H1 (cell line): ENCODE measurements at regions not wholly inside any gene's neighbourhood (a gene's known extent, or its start where the extent isn't known, plus 50 kb on each side); places are given as distances from the start of the nearest gene placed in this dataset.

Experiments used
- CTCF ChIA-PET: fragments of 300-600 bp; sonication (Branson Sonifier 250); formaldehyde crosslinking; loops from one replicate; lab custom pipeline; 2021; ENCODE audit not compliant: partially characterized antibody; lab: Charles Lee
- POLR2A ChIA-PET: fragments of 300-600 bp; sonication (Branson Sonifier 250); formaldehyde crosslinking; loops from one replicate; lab custom pipeline; 2021; ENCODE audit warnings: inconsistent platforms; ENCODE audit not compliant: partially characterized antibody; lab: Charles Lee
- DNase-seq, 2 experiments: peaks; one replicate each; pipeline versions ENCODE4 v3.0.0 to v3.0.0-alpha.2; 2010 to 2022; ENCODE audit warnings: low spot score in 2 of 2, low read depth in 1 of 2, mixed read lengths in 1 of 2
- FAIRE-seq: peaks from 2 replicates; lab custom pipeline; 2011; peaks lifted over from hg19 to GRCh38; lab: Jason Lieb, UNC
- H2AFZ ChIP-seq: 2 replicates; pipeline ENCODE4 v1.8.1; 2012; ENCODE audit warnings: low read length, inconsistent platforms
- H2AK5ac ChIP-seq: 2 replicates; pipeline ENCODE4 v1.6.1; 2013; ENCODE audit warnings: low read depth, low read length
- H2BK120ac ChIP-seq: replicated peaks from 2 replicates; pipeline ENCODE3; 2013; ENCODE audit warnings: low read depth, low read length, inconsistent platforms
- H2BK12ac ChIP-seq: 2 replicates; pipeline ENCODE4 v1.6.1; 2013; ENCODE audit warnings: low read depth, low read length
- H2BK15ac ChIP-seq: 2 replicates; pipeline ENCODE4 v1.6.1; 2013; ENCODE audit warnings: low read length
- H2BK20ac ChIP-seq: 2 replicates; pipeline ENCODE4 v1.6.1; 2013; ENCODE audit warnings: low read length
- H2BK5ac ChIP-seq: 2 replicates; pipeline ENCODE4 v1.6.1; 2013; ENCODE audit warnings: low read depth, low read length
- H3K14ac ChIP-seq: 2 replicates; pipeline ENCODE4 v1.6.1; 2013; ENCODE audit warnings: inconsistent platforms; ENCODE audit not compliant: insufficient read length
- H3K18ac ChIP-seq: 2 replicates; pipeline ENCODE4 v1.6.1; 2013; ENCODE audit warnings: low read length; ENCODE audit errors: extremely low read depth
- H3K23ac ChIP-seq: 2 replicates; pipeline ENCODE4 v1.6.1; 2013; ENCODE audit warnings: inconsistent platforms; ENCODE audit not compliant: insufficient read length
- H3K23me2 ChIP-seq: 2 replicates; pipeline ENCODE4 v1.6.1; 2013; ENCODE audit warnings: low read depth, low read length
- H3K27ac ChIP-seq: 2 replicates; pipeline ENCODE4 v1.6.1; 2011; ENCODE audit warnings: low read depth, low read length, inconsistent platforms
- H3K27me3 ChIP-seq, 4 experiments: replicated peaks in 1 of 4; 1 replicate in 1 of 4; 2 replicates in 3 of 4; pipeline versions ENCODE4 v1.6.1 to v1.8.1; 2011 to 2013; ENCODE audit warnings: low read length in 3 of 4, mild to moderate bottlenecking in 3 of 4, inconsistent platforms in 2 of 4, mixed read lengths in 2 of 4, moderate library complexity in 1 of 4; ENCODE audit not compliant: control insufficient read depth in 3 of 4, insufficient read depth in 3 of 4; ENCODE audit errors: extremely low read depth in 1 of 4
- H3K36me3 ChIP-seq, 4 experiments: 2 replicates each; pipeline versions ENCODE4 v1.6.1 to v1.8.1; 2011 to 2013; ENCODE audit warnings: mild to moderate bottlenecking in 4 of 4, low read length in 3 of 4, moderate library complexity in 2 of 4, control low read depth in 1 of 4, inconsistent platforms in 1 of 4; ENCODE audit not compliant: insufficient read depth in 4 of 4, control insufficient read depth in 2 of 4
- H3K4ac ChIP-seq: replicated peaks from 2 replicates; pipeline ENCODE3; 2013; ENCODE audit warnings: low read length, low read depth, mixed read lengths, inconsistent platforms; ENCODE audit not compliant: insufficient read length
- H3K4me1 ChIP-seq, 4 experiments: replicated peaks in 1 of 4; 1 replicate in 1 of 4; 2 replicates in 3 of 4; pipeline versions ENCODE4 v1.6.1 to v1.8.1; 2011 to 2013; ENCODE audit warnings: low read length in 3 of 4, inconsistent platforms in 2 of 4, mixed read lengths in 1 of 4; ENCODE audit not compliant: insufficient read depth in 4 of 4, control insufficient read depth in 3 of 4
- H3K4me2 ChIP-seq, 2 experiments: 2 replicates each; pipeline versions ENCODE4 v1.6.1 to v1.8.1; 2011 to 2013; ENCODE audit warnings: low read depth in 2 of 2, low read length in 2 of 2, control low read depth in 1 of 2, inconsistent platforms in 1 of 2, mild to moderate bottlenecking in 1 of 2; ENCODE audit not compliant: insufficient read depth in 1 of 2
- H3K4me3 ChIP-seq, 4 experiments: fragments of 200-600, 300-600 bp in 1 of 4; sonication (generic), shearing (Covaris generic), sonication (Bioruptor Twin) in 1 of 4; 2 replicates each; pipeline versions ENCODE4 v1.5.1 to v1.8.1; 2011 to 2016; ENCODE audit warnings: low read length in 4 of 4, low read depth in 3 of 4, control low read depth in 2 of 4, inconsistent platforms in 2 of 4, mild to moderate bottlenecking in 2 of 4, mixed read lengths in 1 of 4, moderate library complexity in 1 of 4; ENCODE audit not compliant: insufficient read depth in 2 of 4; ENCODE audit errors: extremely low read depth in 1 of 4
- H3K56ac ChIP-seq: replicated peaks from 2 replicates; pipeline ENCODE3; 2013; ENCODE audit warnings: low read depth, mild to moderate bottlenecking, mixed read lengths, low read length, inconsistent platforms; ENCODE audit not compliant: insufficient read length
- H3K79me1 ChIP-seq: 2 replicates; pipeline ENCODE4 v1.6.1; 2013; ENCODE audit warnings: low read depth, low read length, control low read depth
- H3K79me2 ChIP-seq, 2 experiments: 2 replicates each; pipeline versions ENCODE4 v1.6.1 to v1.8.1; 2012 to 2013; ENCODE audit warnings: low read length in 2 of 2, mild to moderate bottlenecking in 2 of 2, inconsistent platforms in 1 of 2; ENCODE audit not compliant: insufficient read depth in 2 of 2, control insufficient read depth in 1 of 2
- H3K9ac ChIP-seq, 4 experiments: replicated peaks in 1 of 4; 1 replicate in 1 of 4; 2 replicates in 3 of 4; pipeline versions ENCODE4 v1.6.1 to v1.8.1; 2011 to 2013; ENCODE audit warnings: low read depth in 3 of 4, low read length in 3 of 4, control low read depth in 2 of 4, mild to moderate bottlenecking in 2 of 4, moderate library complexity in 2 of 4, inconsistent platforms in 1 of 4; ENCODE audit errors: extremely low read depth in 1 of 4
- H3K9me3 ChIP-seq, 2 experiments: 2 replicates each; pipeline versions ENCODE4 v1.6.1 to v1.8.1; 2012 to 2013; ENCODE audit warnings: mild to moderate bottlenecking in 2 of 2, moderate library complexity in 2 of 2, control low read depth in 1 of 2, inconsistent platforms in 1 of 2, low read depth in 1 of 2, low read length in 1 of 2, mixed read lengths in 1 of 2; ENCODE audit not compliant: insufficient read depth in 2 of 2
- H4K20me1 ChIP-seq, 2 experiments: replicated peaks in 1 of 2; 2 replicates each; pipeline versions ENCODE3 to v1.8.1; 2011 to 2013; ENCODE audit warnings: inconsistent platforms in 2 of 2, low read length in 2 of 2, mild to moderate bottlenecking in 1 of 2; ENCODE audit not compliant: insufficient read depth in 2 of 2, control insufficient read depth in 1 of 2
- H4K5ac ChIP-seq: 2 replicates; pipeline ENCODE4 v1.6.1; 2013; ENCODE audit warnings: low read length, low read depth, mixed read lengths, inconsistent platforms; ENCODE audit not compliant: insufficient read length
- H4K8ac ChIP-seq: 2 replicates; pipeline ENCODE4 v1.8.0; 2013; ENCODE audit warnings: mild to moderate bottlenecking, moderate library complexity, low read length, inconsistent platforms; ENCODE audit not compliant: insufficient read depth; ENCODE audit errors: extremely low read depth
- H4K91ac ChIP-seq: replicated peaks from 2 replicates; pipeline ENCODE3; 2013; ENCODE audit warnings: low read length, mixed read lengths, inconsistent platforms; ENCODE audit not compliant: insufficient read length
- CBX5 ChIP-seq: fragments of 300-800, 300-1000 bp; sonication (generic); IDR thresholded peaks from 2 replicates; pipeline ENCODE4 v1.7.1; 2016; ENCODE audit warnings: antibody characterized with exemption, low read length, low read depth
- CEBPB ChIP-seq: IDR thresholded peaks from 2 replicates; pipeline ENCODE4 v1.6.1; 2012; ENCODE audit warnings: low read depth, low read length
- GABPA ChIP-seq: IDR thresholded peaks from 2 replicates; pipeline ENCODE4 v1.6.1; 2011; ENCODE audit warnings: mild to moderate bottlenecking, low read length, moderate library complexity, borderline replicate concordance; ENCODE audit not compliant: insufficient read depth
- GTF2F1 ChIP-seq: IDR thresholded peaks from 2 replicates; pipeline ENCODE4 v1.6.1; 2012; ENCODE audit warnings: low read depth, low read length, improper control_type of control experiment, borderline replicate concordance
- NRF1 ChIP-seq: IDR thresholded peaks from 2 replicates; pipeline ENCODE4 v1.6.1; 2011; ENCODE audit warnings: mild to moderate bottlenecking, low read depth, low read length, improper control_type of control experiment
- POU5F1 ChIP-seq: IDR thresholded peaks from 2 replicates; pipeline ENCODE4 v1.6.1; 2011; ENCODE audit warnings: low read depth, mild to moderate bottlenecking, low read length, moderate library complexity
- RAD21 ChIP-seq, 2 experiments: IDR thresholded peaks in 1 of 2; conservative IDR thresholded peaks in 1 of 2; 2 replicates each; pipeline ENCODE4 v1.6.1; 2011; ENCODE audit warnings: low read depth in 2 of 2, low read length in 2 of 2, improper control_type of control experiment in 1 of 2, inconsistent platforms in 1 of 2, mild to moderate bottlenecking in 1 of 2, moderate library complexity in 1 of 2
- SAP30 ChIP-seq: fragments of 300-600 bp; sonication (generic); IDR thresholded peaks from 2 replicates; pipeline ENCODE4 v1.7.1; 2012; ENCODE audit warnings: low read length, moderate library complexity, mild to moderate bottlenecking, inconsistent platforms; ENCODE audit not compliant: insufficient read depth, insufficient replicate concordance
- SP2 ChIP-seq: IDR thresholded peaks from 2 replicates; pipeline ENCODE4 v1.6.1; 2012; ENCODE audit warnings: mild to moderate bottlenecking, low read length, inconsistent platforms
- SP4 ChIP-seq: IDR thresholded peaks from 2 replicates; pipeline ENCODE4 v1.6.1; 2012; ENCODE audit warnings: low read length, inconsistent platforms
- TAF7 ChIP-seq: optimal IDR thresholded peaks from 2 replicates; pipeline ENCODE3; 2011; ENCODE audit warnings: low read depth, mild to moderate bottlenecking, inconsistent platforms, low read length, moderate library complexity, borderline replicate concordance
- WGBS, 2 experiments: shearing (Covaris generic) in 1 of 2; methylation state at CpG; one replicate each; pipeline versions ENCODE4 v1.1.6 to v1.1.7; 2013 to 2015; ENCODE audit warnings: low lambda C conversion rate in 2 of 2, mixed read lengths in 2 of 2, inconsistent platforms in 1 of 2, low coverage in 1 of 2, missing lambda C conversion rate in 1 of 2; ENCODE audit not compliant: insufficient replicate concordance in 2 of 2, insufficient coverage in 1 of 2, insufficient read length in 1 of 2; ENCODE audit errors: extremely low coverage in 1 of 2, missing lambda C conversion rate in 1 of 2; 5-methylcytosine and 5-hydroxymethylcytosine counted together
- TF ChIP-seq, protein P1 (sequence below): IDR thresholded peaks from 2 replicates; pipeline ENCODE4 v1.6.1; 2011; ENCODE audit warnings: low read length, improper control_type of control experiment

DNA sequence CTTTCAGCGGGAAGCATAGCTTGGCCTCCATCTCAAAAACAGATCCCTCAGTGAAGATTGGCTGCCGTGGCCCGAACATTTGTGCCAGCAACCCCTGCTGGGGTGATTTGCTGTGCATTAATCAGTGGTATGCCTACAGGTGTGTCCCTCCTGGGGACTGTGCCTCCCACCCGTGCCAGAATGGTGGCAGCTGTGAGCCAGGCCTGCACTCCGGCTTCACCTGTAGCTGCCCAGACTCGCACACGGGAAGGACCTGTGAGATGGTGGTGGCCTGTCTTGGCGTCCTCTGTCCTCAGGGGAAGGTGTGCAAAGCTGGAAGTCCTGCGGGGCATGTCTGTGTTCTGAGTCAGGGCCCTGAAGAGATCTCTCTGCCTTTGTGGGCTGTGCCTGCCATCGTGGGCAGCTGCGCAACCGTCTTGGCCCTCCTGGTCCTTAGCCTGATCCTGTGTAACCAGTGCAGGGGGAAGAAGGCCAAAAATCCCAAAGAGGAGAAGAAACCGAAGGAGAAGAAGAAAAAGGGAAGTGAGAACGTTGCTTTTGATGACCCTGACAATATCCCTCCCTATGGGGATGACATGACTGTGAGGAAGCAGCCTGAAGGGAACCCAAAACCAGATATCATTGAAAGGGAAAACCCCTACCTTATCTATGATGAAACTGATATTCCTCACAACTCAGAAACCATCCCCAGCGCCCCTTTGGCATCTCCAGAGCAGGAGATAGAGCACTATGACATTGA, 175.4 kb downstream of the FAT4 start:
- H3K4me3 ChIP-seq, result no peak overlapping the region
- WGBS, 2 experiments, result 91% methylated on average over 14 of the region's 15 CpGs; no CpG with 5 or more reads in 1 of the 2 experiments
- no peaks in the 10 kb centered on the region for H3K23me2 ChIP-seq
- no peak overlapping the region for H4K91ac ChIP-seq
- no peak overlapping the region for H3K27ac ChIP-seq
- H2AK5ac ChIP-seq, result no peak overlapping the region
- no peaks in the 10 kb centered on the region for H3K36me3 ChIP-seq
- H4K5ac ChIP-seq, result no peak overlapping the region
- H2BK5ac ChIP-seq, result no peak overlapping the region
- H3K9me3 ChIP-seq, result no peaks in the 10 kb centered on the region
- FAIRE-seq (no peak), DNase-seq (no peak)
- H2BK20ac ChIP-seq, result no peak overlapping the region
- H3K18ac ChIP-seq, result no peak overlapping the region
- no peaks in the 10 kb centered on the region for H3K79me1 ChIP-seq
- POLR2A ChIA-PET, result no interaction called here
- no peak overlapping the region for H3K4me2 ChIP-seq
- H3K27me3 ChIP-seq, result no peaks in the 10 kb centered on the region
- H2AFZ ChIP-seq, result no peak overlapping the region
- H3K9ac ChIP-seq, result no peak overlapping the region
- H2BK120ac ChIP-seq, result no peak overlapping the region
- H3K23ac ChIP-seq, result no peak overlapping the region
- H2BK12ac ChIP-seq, result no peak overlapping the region
- no peak overlapping the region for H3K14ac ChIP-seq
- no peaks in the 10 kb centered on the region for H3K79me2 ChIP-seq
- H4K20me1 ChIP-seq, result no peaks in the 10 kb centered on the region
- no peak overlapping the region for H3K4ac ChIP-seq
- CTCF ChIA-PET, result interaction anchor here (0.5 to 1.0 kb wide), 2 partner anchors 8 to 100 kb away, joined by 3 to 4 read pairs; no protein-coding TSS in a partner anchor
- H3K56ac ChIP-seq, result no peak overlapping the region
- no peak overlapping the region for H2BK15ac ChIP-seq
- no peak overlapping the region for H4K8ac ChIP-seq
- no peaks in the 10 kb centered on the region for H3K4me1 ChIP-seq
- TF ChIP-seq, protein P1, sequence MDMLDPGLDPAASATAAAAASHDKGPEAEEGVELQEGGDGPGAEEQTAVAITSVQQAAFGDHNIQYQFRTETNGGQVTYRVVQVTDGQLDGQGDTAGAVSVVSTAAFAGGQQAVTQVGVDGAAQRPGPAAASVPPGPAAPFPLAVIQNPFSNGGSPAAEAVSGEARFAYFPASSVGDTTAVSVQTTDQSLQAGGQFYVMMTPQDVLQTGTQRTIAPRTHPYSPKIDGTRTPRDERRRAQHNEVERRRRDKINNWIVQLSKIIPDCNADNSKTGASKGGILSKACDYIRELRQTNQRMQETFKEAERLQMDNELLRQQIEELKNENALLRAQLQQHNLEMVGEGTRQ, result no peak
- TF ChIP-seq CBX5, result no peak
- TF ChIP-seq GABPA, result no peak
- no peak for TF ChIP-seq CEBPB
- no peak for TF ChIP-seq SP4
- no peak for TF ChIP-seq GTF2F1
- TF ChIP-seq SP2, result no peak
- TF ChIP-seq SAP30, result no peak
- no peak for TF ChIP-seq RAD21 (IDR thresholded peaks at IDR 0.05 in 1 of 2, conservative IDR thresholded peaks at IDR 0.05 in 1 of 2; ENCODE audit: low read depth in 2 of 2, low read length in 2 of 2)
- TF ChIP-seq TAF7, result no peak
- no peak for TF ChIP-seq POU5F1
- no peak for TF ChIP-seq NRF1
